ENCODE measurements at regions not wholly inside any gene's neighbourhood (a gene's known extent, or its start where the extent isn't known, plus 50 kb on each side); places are given as distances from the start of the nearest gene placed in this dataset.

GRCh38 chr6:9208966-9209365 lies 773.6 kb upstream of the SLC35B3 start:
- TF ChIP-seq ZNF274 (IDR thresholded peaks at IDR 0.05; ENCODE audit: low read depth, low read length) (no peak), SIN3A (IDR thresholded peaks at IDR 0.05; ENCODE audit: low read depth) (no peak)
- no peak for DNase-seq (ENCODE audit: low read depth, low spot score)
- Histone ChIP-seq H3K4me2 (ENCODE audit: low read length) (no peak overlapping the region), H3K36me3 (ENCODE audit: control insufficient read depth in 1 of 2, insufficient read depth in 2 of 2, low read length in 2 of 2) (no peaks in the 10 kb centered on the region), H3K4me3 (replicated peaks in 1 of 2; ENCODE audit: low read depth in 1 of 2, low read length in 2 of 2) (no peak overlapping the region), H3K27me3 (ENCODE audit: insufficient read depth, low read length) (no peaks in the 10 kb centered on the region), H3K9ac (ENCODE audit: low read length) (no peak overlapping the region), H3K27ac (ENCODE audit: low read depth, low read length) (no peak overlapping the region), H3K79me2 (ENCODE audit: insufficient read depth, low read length) (no peaks in the 10 kb centered on the region), H2AFZ (ENCODE audit: low read depth, low read length, poor library complexity, severe bottlenecking) (no peak overlapping the region), H3K9me3 (ENCODE audit: control insufficient read depth in 1 of 2, insufficient read depth in 1 of 2, low read depth in 1 of 2, low read length in 2 of 2) (no peaks in the 10 kb centered on the region), H3K9me2 (ENCODE audit: insufficient read depth) (no peaks in the 10 kb centered on the region), H4K20me1 (ENCODE audit: insufficient read depth) (no peaks in the 10 kb centered on the region), H3K4me1 (ENCODE audit: control insufficient read depth in 1 of 2, insufficient read depth in 2 of 2, low read length in 2 of 2) (peaks cover 4 to 7% of the 10 kb centered on the region in 2 experiments; a peak in 3 of 4 replicates)
- ATAC-seq, result no peak
- ChIA-PET CTCF (no interaction called here), RAD21 (ENCODE audit: low non-redundant PET in 1 of 2, low total read pairs in 2 of 2, uncharacterized antibody in 2 of 2, unreplicated experiment in 2 of 2) (no interaction called here), POLR2A (no interaction called here)
- intact Hi-C loops (cut with micrococcal nuclease), result no loop called here
- no TSS peak for BruUV-seq (replicated peaks)

- no peak for DNase-seq (ENCODE audit: low read depth, low spot score)
- no peaks in the 10 kb centered on the region for H3K9me2 ChIP-seq (ENCODE audit: insufficient read depth)
- peaks cover 6 to 9% of the 10 kb centered on the region in 2 experiments; a peak in 3 of 4 replicates for H3K4me1 ChIP-seq (ENCODE audit: control insufficient read depth in 1 of 2, insufficient read depth in 2 of 2, low read length in 2 of 2)
- no peaks in the 10 kb centered on the region for H3K9me3 ChIP-seq (ENCODE audit: control insufficient read depth in 1 of 2, insufficient read depth in 1 of 2, low read depth in 1 of 2, low read length in 2 of 2)
- H3K9ac ChIP-seq (ENCODE audit: low read length), result no peak overlapping the region
- no peaks in the 10 kb centered on the region for H3K27me3 ChIP-seq (ENCODE audit: insufficient read depth, low read length)
- no peaks in the 10 kb centered on the region for H3K36me3 ChIP-seq (ENCODE audit: control insufficient read depth in 1 of 2, insufficient read depth in 2 of 2, low read length in 2 of 2)
- H2AFZ ChIP-seq (ENCODE audit: low read depth, low read length, poor library complexity, severe bottlenecking), result no peak overlapping the region
- RAD21 ChIA-PET (ENCODE audit: low non-redundant PET in 1 of 2, low total read pairs in 2 of 2, uncharacterized antibody in 2 of 2, unreplicated experiment in 2 of 2), result no interaction called here
- H3K4me3 ChIP-seq (replicated peaks in 1 of 2; ENCODE audit: low read depth in 1 of 2, low read length in 2 of 2), result no peak overlapping the region
- H3K4me2 ChIP-seq (ENCODE audit: low read length), result no peak overlapping the region
- H3K79me2 ChIP-seq (ENCODE audit: insufficient read depth, low read length), result no peaks in the 10 kb centered on the region
- CTCF ChIA-PET, result no interaction called here
- intact Hi-C loops (cut with micrococcal nuclease), result no loop called here
- H4K20me1 ChIP-seq (ENCODE audit: insufficient read depth), result no peaks in the 10 kb centered on the region
- POLR2A ChIA-PET, result no interaction called here
- TF ChIP-seq CEBPB (IDR thresholded peaks at IDR 0.05; ENCODE audit: low read depth) (no peak), ELF1 (IDR thresholded peaks at IDR 0.05; ENCODE audit: borderline replicate concordance, low read depth) (no peak), ZFX (IDR thresholded peaks at IDR 0.05) (no peak), CTCF (IDR thresholded peaks at IDR 0.05 in 2 of 3, conservative IDR thresholded peaks at IDR 0.05 in 1 of 3; ENCODE audit: borderline replicate concordance in 1 of 3, insufficient read depth in 1 of 3, low read depth in 2 of 3, low read length in 2 of 3) (no peak), YY1 (IDR thresholded peaks at IDR 0.05; ENCODE audit: extremely low read depth, insufficient replicate concordance, low read depth, low read length) (no peak), EZH2phosphoT487 (IDR thresholded peaks at IDR 0.05; ENCODE audit: borderline replicate concordance) (no peak), POLR2AphosphoS5 (IDR thresholded peaks at IDR 0.05; ENCODE audit: low read depth, low read length) (no peak), EZH2 (IDR thresholded peaks at IDR 0.05) (no peak), SIN3A (IDR thresholded peaks at IDR 0.05; ENCODE audit: low read depth) (no peak), TCF7L2 (IDR thresholded peaks at IDR 0.05; ENCODE audit: borderline replicate concordance, extremely low read depth, insufficient read depth, insufficient read length) (no peak), FOSL1 (IDR thresholded peaks at IDR 0.05; ENCODE audit: low read depth) (no peak), POLR2A (IDR thresholded peaks at IDR 0.05; ENCODE audit: borderline replicate concordance, extremely low read depth, insufficient read depth, insufficient read length) (no peak)
- no TSS peak for BruUV-seq (replicated peaks)
- no peak overlapping the region for H3K27ac ChIP-seq (ENCODE audit: low read depth, low read length)
- ATAC-seq, result no peak
Measured at GRCh38 chr6:9205645-9206044, 770.3 kb upstream of the SLC35B3 start.
